ENCODE measurements at regions not wholly inside any gene's neighbourhood (a gene's known extent, or its start where the extent isn't known, plus 50 kb on each side); places are given as distances from the start of the nearest gene placed in this dataset.
"Not testable (repeated sequence)": the region's sequence is repeated elsewhere in the genome, so short reads cannot be mapped to it uniquely, and the experiment has no call there.

- 96% methylated on average over 3 of the region's 3 CpGs for WGBS
- Histone ChIP-seq H3K4me3 (no peak overlapping the region), H3K9me3 (no peaks in the 10 kb centered on the region), H3K27ac (replicated peaks in 1 of 4) (no peak overlapping the region), H3K36me3 (no peaks in the 10 kb centered on the region), H3K27me3 (no peaks in the 10 kb centered on the region), H3K4me1 (no peaks in the 10 kb centered on the region)
- TF ChIP-seq EP300 (IDR thresholded peaks at IDR 0.05) = no peak
- TF ChIP-seq POLR2AphosphoS5 (IDR thresholded peaks at IDR 0.05) = no peak
- intact Hi-C loops (cut with DNase I) = no loop called here
- no peak for DNase-seq (ENCODE audit: extremely low spot score)
These were observed 100.4 kb upstream of the TCF21 start for GRCh38 chr6:133788556-133788955.

- WGBS = 94% methylated on average over 1 of the region's 1 CpG
- intact Hi-C loops (cut with DNase I) = not testable (repeated sequence)
These were observed 99.5 kb upstream of the TCF21 start for GRCh38 chr6:133789449-133789848.

GRCh38 chr6:133790756-133791155, 98.2 kb upstream of the TCF21 start:
- H3K27me3 ChIP-seq; H3K27ac ChIP-seq (replicated peaks in 1 of 4); H3K4me1 ChIP-seq; H3K36me3 ChIP-seq; DNase-seq (ENCODE audit: extremely low spot score); intact Hi-C loops (cut with DNase I); H3K9me3 ChIP-seq; H3K4me3 ChIP-seq: not testable (repeated sequence)

More at GRCh38 chr6:133789449-133789848, 99.5 kb upstream of the TCF21 start:
- not testable (repeated sequence) for H3K4me1 ChIP-seq; H3K36me3 ChIP-seq; H3K27me3 ChIP-seq; H3K9me3 ChIP-seq; H3K4me3 ChIP-seq; H3K27ac ChIP-seq (replicated peaks in 1 of 4); DNase-seq (ENCODE audit: extremely low spot score)

- H3K36me3 ChIP-seq; DNase-seq (ENCODE audit: extremely low spot score); intact Hi-C loops (cut with DNase I); H3K27ac ChIP-seq (replicated peaks in 1 of 4); H3K9me3 ChIP-seq; H3K27me3 ChIP-seq; H3K4me1 ChIP-seq; H3K4me3 ChIP-seq: not testable (repeated sequence)
- WGBS = 69% methylated on average over 2 of the region's 2 CpGs
These were observed 93.9 kb upstream of the TCF21 start for GRCh38 chr6:133795051-133795450.

GRCh38 chr6:133796235-133796634, 92.7 kb upstream of the TCF21 start:
- DNase-seq (ENCODE audit: extremely low spot score) = no peak
- peaks cover 0 to 8% (median 3%) of the 10 kb centered on the region in 4 donors for H3K9me3 ChIP-seq
- H3K4me1 ChIP-seq = no peaks in the 10 kb centered on the region
- intact Hi-C loops (cut with DNase I) = no loop called here
- TF ChIP-seq POLR2AphosphoS5 (IDR thresholded peaks at IDR 0.05) (no peak), CTCF (IDR thresholded peaks at IDR 0.05) (no peak), POLR2A (IDR thresholded peaks at IDR 0.05; ENCODE audit: low read depth) (no peak), EP300 (IDR thresholded peaks at IDR 0.05) (no peak)
- WGBS = 64% methylated on average over 1 of the region's 1 CpG
- no peaks in the 10 kb centered on the region for H3K36me3 ChIP-seq
- H3K4me3 ChIP-seq = no peak overlapping the region
- H3K27me3 ChIP-seq = no peaks in the 10 kb centered on the region
- no peak overlapping the region for H3K27ac ChIP-seq (replicated peaks in 1 of 4)

- TF ChIP-seq CTCF (IDR thresholded peaks at IDR 0.05) (no peak), EP300 (IDR thresholded peaks at IDR 0.05) (no peak), POLR2A (IDR thresholded peaks at IDR 0.05; ENCODE audit: low read depth) (no peak), POLR2AphosphoS5 (IDR thresholded peaks at IDR 0.05) (no peak)
- Histone ChIP-seq H3K27ac (replicated peaks in 1 of 4) (no peak overlapping the region), H3K4me1 (no peaks in the 10 kb centered on the region), H3K9me3 (peaks cover 0 to 8% (median 3%) of the 10 kb centered on the region in 4 donors), H3K36me3 (no peaks in the 10 kb centered on the region), H3K4me3 (no peak overlapping the region), H3K27me3 (no peaks in the 10 kb centered on the region)
- intact Hi-C loops (cut with DNase I) = no loop called here
- WGBS = 71% methylated on average over 1 of the region's 1 CpG
- DNase-seq (ENCODE audit: extremely low spot score) = no peak
These were observed 89.9 kb upstream of the TCF21 start for GRCh38 chr6:133799043-133799442.

GRCh38 chr6:133802861-133803260, 86.1 kb upstream of the TCF21 start:
- Histone ChIP-seq H3K9me3 (peaks cover 0 to 5% (median 2%) of the 10 kb centered on the region in 4 donors), H3K36me3 (no peaks in the 10 kb centered on the region), H3K4me3 (no peak overlapping the region), H3K27ac (replicated peaks in 1 of 4) (no peak overlapping the region), H3K4me1 (peaks cover 0 to 6% (median 0%) of the 10 kb centered on the region in 4 donors), H3K27me3 (no peaks in the 10 kb centered on the region)
- no peak for DNase-seq (ENCODE audit: extremely low spot score)
- TF ChIP-seq POLR2A (IDR thresholded peaks at IDR 0.05; ENCODE audit: low read depth) = no peak
- no peak for TF ChIP-seq CTCF (IDR thresholded peaks at IDR 0.05)
- TF ChIP-seq POLR2AphosphoS5 (IDR thresholded peaks at IDR 0.05) = no peak
- TF ChIP-seq EP300 (IDR thresholded peaks at IDR 0.05) = no peak
- intact Hi-C loops (cut with DNase I) = no loop called here
- WGBS = 95% methylated on average over 1 of the region's 1 CpG
